ENCODE measurements at regions not wholly inside any gene's neighbourhood (a gene's known extent, or its start where the extent isn't known, plus 50 kb on each side); places are given as distances from the start of the nearest gene placed in this dataset.
"Not testable (repeated sequence)": the region's sequence is repeated elsewhere in the genome, so short reads cannot be mapped to it uniquely, and the experiment has no call there.

GRCh38 chr15:77907824-77908751 is 169.4 kb downstream of the TBC1D2B start:
- H3K27me3 ChIP-seq (ENCODE audit: control insufficient read depth, insufficient read depth, low read length), result no peaks in the 10 kb centered on the region
- H3K9ac ChIP-seq (ENCODE audit: low read depth, low read length), result no peak overlapping the region
- H3K4me3 ChIP-seq (ENCODE audit: low read depth, low read length), result no peak overlapping the region
- H3K9me3 ChIP-seq (ENCODE audit: control insufficient read depth, insufficient read depth, low read length), result no peaks in the 10 kb centered on the region
- no peaks in the 10 kb centered on the region for H3K4me1 ChIP-seq (ENCODE audit: control insufficient read depth, insufficient read depth, low read length)
- H3K36me3 ChIP-seq (ENCODE audit: control insufficient read depth, insufficient read depth, low read length), result no peaks in the 10 kb centered on the region
- H3K27ac ChIP-seq (ENCODE audit: low read depth, low read length), result no peak overlapping the region

DNA sequence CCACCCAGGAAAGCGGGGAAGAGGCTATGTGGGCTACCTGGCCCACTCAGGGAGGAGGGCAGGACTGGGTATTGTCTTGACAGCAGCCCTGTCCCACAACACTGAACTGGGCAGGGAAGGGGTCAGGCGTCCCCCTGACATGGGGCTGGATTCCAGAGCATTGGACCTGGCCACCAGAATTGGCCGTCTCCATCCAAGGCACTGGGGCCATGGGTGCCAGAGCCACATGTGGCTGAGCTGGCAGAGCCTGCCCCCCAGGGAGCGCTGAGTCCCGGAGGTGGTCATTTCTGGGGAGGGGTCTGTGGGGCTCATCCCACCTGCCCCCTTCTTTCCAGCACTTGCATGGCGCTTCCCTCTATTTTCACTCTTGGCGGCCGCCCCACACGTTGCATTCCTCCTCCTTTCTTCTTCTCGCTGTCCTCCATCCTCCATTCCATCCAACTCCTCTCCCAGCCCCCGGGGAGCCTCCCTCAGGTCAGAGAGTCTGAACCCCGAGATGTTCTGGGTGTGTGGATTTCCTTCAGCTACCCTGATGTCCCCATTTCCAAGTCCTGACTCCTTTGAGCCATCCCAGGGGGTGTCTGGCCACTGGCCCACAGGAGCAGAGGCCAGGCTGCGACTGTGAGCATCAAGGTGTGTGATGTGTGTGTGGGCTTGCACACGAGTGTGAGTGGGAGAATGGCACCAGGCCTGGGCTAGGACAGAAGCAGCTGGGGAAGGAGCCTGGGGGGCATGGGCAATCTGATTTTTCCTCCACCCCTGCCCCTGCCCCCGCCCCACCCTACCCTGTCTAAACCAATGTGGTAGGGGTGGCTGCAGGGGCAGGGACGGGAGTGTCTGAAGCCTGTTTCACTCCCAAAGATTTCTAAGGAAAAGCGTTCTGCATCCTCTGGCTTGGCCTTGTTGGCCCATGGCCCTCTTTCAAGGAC is 171.2 kb downstream of the TBC1D2B start:
- H3K36me3 ChIP-seq (ENCODE audit: control insufficient read depth, insufficient read depth, low read length); H3K4me3 ChIP-seq (ENCODE audit: low read depth, low read length); H3K27me3 ChIP-seq (ENCODE audit: control insufficient read depth, insufficient read depth, low read length); H3K4me1 ChIP-seq (ENCODE audit: control insufficient read depth, insufficient read depth, low read length); H3K27ac ChIP-seq (ENCODE audit: low read depth, low read length); H3K9me3 ChIP-seq (ENCODE audit: control insufficient read depth, insufficient read depth, low read length); H3K9ac ChIP-seq (ENCODE audit: low read depth, low read length): not testable (repeated sequence)

- Histone ChIP-seq H3K27ac (ENCODE audit: low read depth, low read length) (no peak overlapping the region), H3K9me3 (ENCODE audit: control insufficient read depth, insufficient read depth, low read length) (no peaks in the 10 kb centered on the region), H3K27me3 (ENCODE audit: control insufficient read depth, insufficient read depth, low read length) (no peaks in the 10 kb centered on the region), H3K36me3 (ENCODE audit: control insufficient read depth, insufficient read depth, low read length) (no peaks in the 10 kb centered on the region), H3K4me3 (ENCODE audit: low read depth, low read length) (no peak overlapping the region), H3K9ac (ENCODE audit: low read depth, low read length) (no peak overlapping the region), H3K4me1 (ENCODE audit: control insufficient read depth, insufficient read depth, low read length) (no peaks in the 10 kb centered on the region)
Observed at GRCh38 chr15:77905301-77905920, 172.1 kb downstream of the TBC1D2B start.

DNA sequence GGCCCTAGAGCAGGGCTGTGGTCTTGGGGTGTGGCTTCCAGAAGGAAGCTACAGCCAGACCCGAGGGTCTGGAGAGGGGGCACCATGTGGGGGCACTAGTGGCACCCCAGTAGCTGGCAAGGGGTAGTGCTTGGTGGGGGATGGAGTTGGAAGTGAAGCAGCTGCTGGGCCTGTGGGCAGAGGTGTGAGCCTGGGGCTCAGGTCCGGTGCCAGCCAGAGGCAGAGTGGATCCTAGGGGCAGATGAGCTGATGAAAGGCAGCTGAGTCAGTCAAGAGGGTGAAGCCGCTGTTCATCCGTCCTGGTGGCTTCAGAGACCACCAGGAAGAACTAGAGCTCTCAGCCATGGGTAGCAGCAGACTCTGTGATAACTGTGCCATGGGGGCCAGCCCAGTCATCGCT is 172.6 kb downstream of the TBC1D2B start:
- H3K4me3 ChIP-seq (ENCODE audit: low read depth, low read length), result no peak overlapping the region
- H3K9me3 ChIP-seq (ENCODE audit: control insufficient read depth, insufficient read depth, low read length), result no peaks in the 10 kb centered on the region
- no peaks in the 10 kb centered on the region for H3K4me1 ChIP-seq (ENCODE audit: control insufficient read depth, insufficient read depth, low read length)
- H3K36me3 ChIP-seq (ENCODE audit: control insufficient read depth, insufficient read depth, low read length), result no peaks in the 10 kb centered on the region
- no peak overlapping the region for H3K9ac ChIP-seq (ENCODE audit: low read depth, low read length)
- no peak overlapping the region for H3K27ac ChIP-seq (ENCODE audit: low read depth, low read length)
- no peaks in the 10 kb centered on the region for H3K27me3 ChIP-seq (ENCODE audit: control insufficient read depth, insufficient read depth, low read length)

GRCh38 chr15:77904436-77904821 is 173.1 kb downstream of the TBC1D2B start:
- H3K4me3 ChIP-seq (ENCODE audit: low read depth, low read length), result no peak overlapping the region
- H3K27ac ChIP-seq (ENCODE audit: low read depth, low read length), result no peak overlapping the region
- no peak overlapping the region for H3K9ac ChIP-seq (ENCODE audit: low read depth, low read length)
- H3K4me1 ChIP-seq (ENCODE audit: control insufficient read depth, insufficient read depth, low read length), result no peaks in the 10 kb centered on the region
- H3K27me3 ChIP-seq (ENCODE audit: control insufficient read depth, insufficient read depth, low read length), result no peaks in the 10 kb centered on the region
- no peaks in the 10 kb centered on the region for H3K9me3 ChIP-seq (ENCODE audit: control insufficient read depth, insufficient read depth, low read length)
- H3K36me3 ChIP-seq (ENCODE audit: control insufficient read depth, insufficient read depth, low read length), result no peaks in the 10 kb centered on the region

DNA sequence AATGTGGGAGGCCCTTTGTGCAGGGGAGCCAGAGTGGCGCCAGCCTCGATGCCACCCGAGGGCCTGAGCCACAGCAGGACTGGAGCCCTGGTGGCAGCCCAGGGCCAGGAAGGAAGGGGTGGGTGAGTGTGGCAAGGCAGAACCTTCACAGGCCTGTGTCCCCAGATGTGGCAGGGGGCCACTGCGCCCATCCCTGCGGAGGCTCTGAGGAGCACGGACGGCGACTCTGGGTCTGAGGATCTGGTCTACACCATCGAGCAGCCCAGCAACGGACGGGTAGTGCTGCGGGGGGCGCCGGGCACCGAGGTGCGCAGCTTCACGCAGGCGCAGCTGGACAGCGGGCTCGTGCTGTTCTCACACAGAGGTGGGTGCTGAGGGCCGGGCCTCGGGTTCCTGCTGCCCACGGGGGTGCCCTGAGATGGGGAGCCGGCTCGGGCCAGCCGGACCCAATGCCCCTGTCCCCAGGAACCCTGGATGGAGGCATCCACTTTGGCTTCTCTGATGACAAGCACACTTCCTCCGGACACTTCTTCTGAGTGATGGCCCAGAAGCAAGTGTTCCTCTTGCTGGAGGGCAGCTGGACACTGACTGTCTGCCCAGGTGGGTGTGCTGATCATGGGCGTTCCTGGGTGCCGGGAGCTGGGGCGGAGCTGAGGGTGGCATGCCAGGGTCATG is 173.6 kb downstream of the TBC1D2B start:
- not testable (repeated sequence) for H3K4me3 ChIP-seq (ENCODE audit: low read depth, low read length); H3K9ac ChIP-seq (ENCODE audit: low read depth, low read length); H3K4me1 ChIP-seq (ENCODE audit: control insufficient read depth, insufficient read depth, low read length); H3K36me3 ChIP-seq (ENCODE audit: control insufficient read depth, insufficient read depth, low read length); H3K27ac ChIP-seq (ENCODE audit: low read depth, low read length); H3K9me3 ChIP-seq (ENCODE audit: control insufficient read depth, insufficient read depth, low read length); H3K27me3 ChIP-seq (ENCODE audit: control insufficient read depth, insufficient read depth, low read length)

- not testable (repeated sequence) for H3K36me3 ChIP-seq (ENCODE audit: control insufficient read depth, insufficient read depth, low read length); H3K27me3 ChIP-seq (ENCODE audit: control insufficient read depth, insufficient read depth, low read length); H3K4me3 ChIP-seq (ENCODE audit: low read depth, low read length); H3K4me1 ChIP-seq (ENCODE audit: control insufficient read depth, insufficient read depth, low read length); H3K9me3 ChIP-seq (ENCODE audit: control insufficient read depth, insufficient read depth, low read length); H3K27ac ChIP-seq (ENCODE audit: low read depth, low read length); H3K9ac ChIP-seq (ENCODE audit: low read depth, low read length)
Observed at GRCh38 chr15:77902921-77903760, 174.4 kb downstream of the TBC1D2B start.

DNA sequence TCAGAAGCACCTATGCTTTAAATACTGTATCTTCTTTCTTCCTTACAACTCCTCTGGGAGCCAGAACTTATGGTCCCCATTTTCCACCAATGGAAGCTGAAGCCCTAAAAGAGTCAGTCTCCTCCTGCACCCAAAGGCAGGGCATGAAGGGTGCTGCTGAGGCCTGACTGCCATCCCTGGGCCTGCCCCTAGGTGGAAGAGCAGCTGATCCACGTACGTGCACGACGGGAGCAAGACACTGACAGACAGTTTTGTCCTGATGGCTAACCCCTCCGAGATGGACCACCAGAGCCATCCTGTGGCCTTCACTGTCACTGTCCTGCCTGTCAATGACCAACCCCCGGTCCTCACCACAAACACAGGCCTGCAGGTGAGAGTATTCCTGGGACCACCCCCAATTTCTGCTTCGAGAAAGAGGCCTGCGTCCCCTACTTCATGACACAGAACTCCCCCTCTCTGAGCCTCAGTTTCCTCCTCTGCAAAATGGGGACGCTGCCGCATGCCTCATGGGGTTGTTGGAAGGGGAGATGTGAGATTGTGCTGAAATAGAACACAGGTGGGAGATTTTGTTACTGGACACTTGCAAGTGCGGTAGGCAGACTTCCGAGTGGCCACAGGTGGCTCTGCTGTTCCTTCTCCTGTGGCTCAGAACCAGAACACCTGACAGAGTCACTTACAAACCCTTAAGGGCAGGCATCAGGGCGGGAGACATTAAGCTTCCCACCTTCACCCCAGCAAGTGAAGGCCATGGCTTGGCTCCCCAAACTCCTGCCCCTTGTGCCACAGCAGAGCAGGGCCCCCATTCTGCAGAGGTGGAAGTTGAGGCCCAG is 175.4 kb downstream of the TBC1D2B start:
- Histone ChIP-seq H3K36me3 (ENCODE audit: control insufficient read depth, insufficient read depth, low read length) (no peaks in the 10 kb centered on the region), H3K27me3 (ENCODE audit: control insufficient read depth, insufficient read depth, low read length) (no peaks in the 10 kb centered on the region), H3K4me1 (ENCODE audit: control insufficient read depth, insufficient read depth, low read length) (no peaks in the 10 kb centered on the region), H3K9ac (ENCODE audit: low read depth, low read length) (no peak overlapping the region), H3K27ac (ENCODE audit: low read depth, low read length) (no peak overlapping the region), H3K4me3 (ENCODE audit: low read depth, low read length) (no peak overlapping the region), H3K9me3 (ENCODE audit: control insufficient read depth, insufficient read depth, low read length) (no peaks in the 10 kb centered on the region)

DNA sequence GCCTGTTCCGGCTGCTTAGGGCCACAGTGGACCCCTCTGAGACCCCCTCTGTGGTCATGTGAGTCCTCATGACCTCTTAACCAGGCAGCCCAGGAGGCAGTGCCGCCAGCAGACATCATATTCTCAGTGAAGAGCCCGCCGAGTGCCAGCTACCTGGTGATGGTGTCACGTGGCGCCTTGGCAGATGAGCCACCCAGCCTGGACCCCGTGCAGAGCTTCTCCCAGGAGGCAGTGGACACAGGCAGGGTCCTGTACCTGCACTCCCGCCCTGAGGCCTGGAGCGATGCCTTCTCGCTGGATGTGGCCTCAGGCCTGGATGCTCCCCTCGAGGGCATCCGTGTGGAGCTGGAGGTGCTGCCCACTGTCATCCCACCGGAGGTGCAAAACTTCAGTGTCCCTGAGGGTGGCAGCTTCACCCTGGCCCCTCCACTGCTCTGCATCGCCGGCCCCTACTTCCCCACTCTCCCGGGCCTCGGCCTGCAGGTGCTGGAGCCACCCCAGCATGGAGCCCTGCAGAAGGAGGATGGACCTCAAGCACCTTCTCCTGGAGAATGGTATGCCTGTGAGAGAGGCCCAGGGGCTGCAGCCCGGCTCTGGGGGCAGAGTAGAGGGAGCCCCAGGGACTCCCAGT is 176.1 kb downstream of the TBC1D2B start:
- H3K36me3 ChIP-seq (ENCODE audit: control insufficient read depth, insufficient read depth, low read length), result no peaks in the 10 kb centered on the region
- no peak overlapping the region for H3K9ac ChIP-seq (ENCODE audit: low read depth, low read length)
- H3K4me3 ChIP-seq (ENCODE audit: low read depth, low read length), result no peak overlapping the region
- H3K4me1 ChIP-seq (ENCODE audit: control insufficient read depth, insufficient read depth, low read length), result no peaks in the 10 kb centered on the region
- no peaks in the 10 kb centered on the region for H3K9me3 ChIP-seq (ENCODE audit: control insufficient read depth, insufficient read depth, low read length)
- no peak overlapping the region for H3K27ac ChIP-seq (ENCODE audit: low read depth, low read length)
- no peaks in the 10 kb centered on the region for H3K27me3 ChIP-seq (ENCODE audit: control insufficient read depth, insufficient read depth, low read length)

Measured in HUES48 (cell line).